ENCODE measurements at regions not wholly inside any gene's neighbourhood (a gene's known extent, or its start where the extent isn't known, plus 50 kb on each side); places are given as distances from the start of the nearest gene placed in this dataset.

DNA sequence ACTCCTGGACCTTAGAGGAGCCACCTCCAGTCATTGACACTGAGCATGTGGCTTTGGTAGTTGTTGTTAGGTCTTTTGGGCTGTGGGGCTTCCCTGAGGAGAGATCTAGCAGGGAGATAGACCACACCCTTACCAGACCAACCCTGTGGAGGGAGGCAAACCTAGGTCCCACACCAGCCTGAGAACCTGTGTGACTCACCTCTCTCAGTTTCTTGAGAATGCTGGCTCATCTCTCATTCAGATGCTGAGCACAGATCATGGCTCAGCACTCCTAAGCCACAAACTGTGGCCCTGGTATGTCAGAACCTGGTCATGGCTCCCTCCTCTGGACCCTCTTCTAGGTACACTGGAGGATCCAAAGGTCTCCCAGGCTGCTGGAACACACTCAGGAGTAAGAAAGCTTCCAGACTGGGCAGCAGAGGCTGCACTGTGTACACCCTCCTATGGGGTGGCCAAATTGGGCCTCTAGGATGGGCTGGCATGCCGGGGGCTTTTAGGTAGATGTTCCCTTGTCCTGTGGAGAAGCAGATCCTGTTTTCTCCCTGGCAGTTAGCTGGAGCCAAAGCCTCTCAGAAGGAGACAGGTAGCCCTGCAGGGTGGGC is 1294.5 kb downstream of the KHDRBS2 start:
- Histone ChIP-seq H3K79me1 (ENCODE audit: low read depth, low read length) (no peaks in the 10 kb centered on the region), H2AFZ (ENCODE audit: low read length) (no peak overlapping the region), H2BK20ac (ENCODE audit: low read length) (no peak overlapping the region), H4K5ac (ENCODE audit: insufficient read length, low read depth, low read length) (no peak overlapping the region), H2BK12ac (ENCODE audit: low read depth, low read length) (no peak overlapping the region), H3K23me2 (ENCODE audit: low read depth, low read length) (no peaks in the 10 kb centered on the region), H3K36me3 (ENCODE audit: control insufficient read depth in 2 of 4, insufficient read depth in 4 of 4, low read length in 3 of 4) (no peaks in the 10 kb centered on the region), H3K9me3 (ENCODE audit: insufficient read depth in 2 of 2, low read depth in 1 of 2, low read length in 1 of 2) (peaks cover 0 to 6% of the 10 kb centered on the region in 2 experiments; a peak in 2 of 4 replicates), H3K23ac (ENCODE audit: insufficient read length) (no peak overlapping the region), H4K8ac (ENCODE audit: extremely low read depth, insufficient read depth, low read length) (no peak overlapping the region), H3K4ac (replicated peaks; ENCODE audit: insufficient read length, low read depth, low read length) (no peak overlapping the region), H3K27ac (ENCODE audit: low read depth, low read length) (no peak overlapping the region), H2BK15ac (ENCODE audit: low read length) (no peak overlapping the region), H3K9ac (replicated peaks in 1 of 4; ENCODE audit: extremely low read depth in 1 of 4, low read depth in 3 of 4, low read length in 3 of 4) (no peak overlapping the region), H3K27me3 (replicated peaks in 1 of 4; ENCODE audit: control insufficient read depth in 3 of 4, extremely low read depth in 1 of 4, insufficient read depth in 3 of 4, low read length in 3 of 4) (no peaks in the 10 kb centered on the region), H2BK120ac (replicated peaks; ENCODE audit: low read depth, low read length) (no peak overlapping the region), H3K18ac (ENCODE audit: extremely low read depth, low read length) (no peak overlapping the region), H4K20me1 (replicated peaks in 1 of 2; ENCODE audit: control insufficient read depth in 1 of 2, insufficient read depth in 2 of 2, low read length in 2 of 2) (no peaks in the 10 kb centered on the region), H2AK5ac (ENCODE audit: low read depth, low read length) (no peak overlapping the region), H3K4me2 (ENCODE audit: insufficient read depth in 1 of 2, low read depth in 2 of 2, low read length in 2 of 2) (no peak overlapping the region), H3K4me1 (replicated peaks in 1 of 4; ENCODE audit: control insufficient read depth in 3 of 4, insufficient read depth in 4 of 4, low read length in 3 of 4) (no peaks in the 10 kb centered on the region), H3K79me2 (ENCODE audit: control insufficient read depth in 1 of 2, insufficient read depth in 2 of 2, low read length in 2 of 2) (no peaks in the 10 kb centered on the region), H4K91ac (replicated peaks; ENCODE audit: insufficient read length, low read length) (no peak overlapping the region), H3K14ac (ENCODE audit: insufficient read length) (no peak overlapping the region), H3K4me3 (ENCODE audit: extremely low read depth in 1 of 4, insufficient read depth in 2 of 4, low read depth in 3 of 4, low read length in 4 of 4) (no peak overlapping the region), H2BK5ac (ENCODE audit: low read depth, low read length) (no peak overlapping the region), H3K56ac (replicated peaks; ENCODE audit: insufficient read length, low read depth, low read length) (no peak overlapping the region)
- ChIA-PET CTCF (ENCODE audit: partially characterized antibody) (no interaction called here), POLR2A (ENCODE audit: partially characterized antibody) (no interaction called here)
- WGBS, 2 experiments (ENCODE audit: extremely low coverage in 1 of 2, insufficient coverage in 1 of 2, insufficient read length in 1 of 2, insufficient replicate concordance in 2 of 2, low coverage in 1 of 2, low lambda C conversion rate in 2 of 2, missing lambda C conversion rate in 1 of 2), result 100% methylated on average over 1 of the region's 1 CpG; no CpG with 5 or more reads in 1 of the 2 experiments
- TF ChIP-seq ASH2L (IDR thresholded peaks at IDR 0.05; ENCODE audit: low read length) (no peak), KDM4A (IDR thresholded peaks at IDR 0.05; ENCODE audit: low read depth, low read length, severe bottlenecking) (no peak), RXRA (IDR thresholded peaks at IDR 0.05; ENCODE audit: insufficient read depth, low read depth, low read length) (no peak)
- DNase-seq (ENCODE audit: low read depth in 1 of 2, low spot score in 2 of 2) (no peak), FAIRE-seq (no peak)

Measured in H1 (cell line).